ENCODE measurements at regions not wholly inside any gene's neighbourhood (a gene's known extent, or its start where the extent isn't known, plus 50 kb on each side); places are given as distances from the start of the nearest gene placed in this dataset.

GRCh38 chr10:106515206-106515790, 649.2 kb downstream of the SORCS1 start:
- no peak overlapping the region for H3K4me2 ChIP-seq (ENCODE audit: insufficient read depth, low read length)
- no peak overlapping the region for H3K27ac ChIP-seq (ENCODE audit: insufficient read depth, low read depth, low read length)
- H3K79me2 ChIP-seq (ENCODE audit: control insufficient read depth, insufficient read depth, low read length), result no peaks in the 10 kb centered on the region
- ChIA-PET CTCF (no interaction called here), POLR2A (no interaction called here)
- no TSS peak for BruUV-seq (replicated peaks)
- H4K20me1 ChIP-seq (replicated peaks; ENCODE audit: control insufficient read depth, extremely low read depth, insufficient read depth, low read length), result no peaks in the 10 kb centered on the region
- H3K4me3 ChIP-seq (replicated peaks in 1 of 3; ENCODE audit: insufficient read depth in 1 of 3, low read depth in 1 of 3, low read length in 3 of 3), result no peak overlapping the region
- H3K27me3 ChIP-seq (ENCODE audit: control insufficient read depth in 2 of 2, insufficient read depth in 2 of 2, low read length in 2 of 2), result no peaks in the 10 kb centered on the region
- H2AFZ ChIP-seq (ENCODE audit: low read depth, low read length), result no peak overlapping the region
- H3K4me1 ChIP-seq (ENCODE audit: control insufficient read depth, extremely low read depth, insufficient read depth, low read length), result no peaks in the 10 kb centered on the region
- TF ChIP-seq JUN (IDR thresholded peaks at IDR 0.05; ENCODE audit: borderline replicate concordance, insufficient read depth, insufficient read length, low read depth), result no peak
- TF ChIP-seq MAX (IDR thresholded peaks at IDR 0.05; ENCODE audit: insufficient read depth, insufficient read length), result no peak
- no peak for TF ChIP-seq EZH2 (IDR thresholded peaks at IDR 0.05; ENCODE audit: borderline replicate concordance, low read depth, low read length, severe bottlenecking)
- no peak for TF ChIP-seq MYC (IDR thresholded peaks at IDR 0.05; ENCODE audit: low read depth, low read length)
- no peak for TF ChIP-seq POLR2AphosphoS5 (IDR thresholded peaks at IDR 0.05; ENCODE audit: insufficient read depth, low read depth, low read length)
- TF ChIP-seq CTCF (IDR thresholded peaks at IDR 0.05; ENCODE audit: extremely low read depth in 1 of 2, insufficient read depth in 1 of 2, low read depth in 1 of 2, low read length in 2 of 2), result no peak
- TF ChIP-seq POLR2A (IDR thresholded peaks at IDR 0.05; ENCODE audit: low read depth, low read length), result no peak
- no peak for TF ChIP-seq GATA2 (IDR thresholded peaks at IDR 0.05; ENCODE audit: insufficient read depth, insufficient read length, low read depth, low read length)
- no peak for TF ChIP-seq FOS (IDR thresholded peaks at IDR 0.05; ENCODE audit: borderline replicate concordance, insufficient read depth, low read length)
- DNase-seq (ENCODE audit: low read depth, low spot score), result no peak
- H3K36me3 ChIP-seq (ENCODE audit: control insufficient read depth in 2 of 2, extremely low read depth in 1 of 2, insufficient read depth in 2 of 2, low read length in 2 of 2), result no peaks in the 10 kb centered on the region
- dilution Hi-C loops (cut with MboI; ENCODE audit: extremely low pct_ligation_motif_present, low sequenced_read_pairs) (no loop called here), intact Hi-C loops (cut with micrococcal nuclease) (no loop called here)
- H3K9me1 ChIP-seq (replicated peaks; ENCODE audit: control insufficient read depth, extremely low read depth, insufficient read depth, low read length), result no peaks in the 10 kb centered on the region
- no peaks in the 10 kb centered on the region for H3K9me3 ChIP-seq (replicated peaks; ENCODE audit: control insufficient read depth, insufficient read depth, low read length)
- no peak for FAIRE-seq
- H3K9ac ChIP-seq (replicated peaks; ENCODE audit: extremely low read depth, insufficient read depth, low read length), result no peak overlapping the region

Data from endothelial cell of umbilical vein (primary cell).